Pancreas (tissue), 10 donors: ENCODE measurements at regions not wholly inside any gene's neighbourhood (a gene's known extent, or its start where the extent isn't known, plus 50 kb on each side); places are given as distances from the start of the nearest gene placed in this dataset.

ENCODE experiments used
- ATAC-seq, 4 donors: fragments of 200-7000 bp; cut with Tn5 transposase; one replicate each; pipeline versions ENCODE4 v1.8.0 to v1.9.1; 2020; ENCODE audit warnings: mild to moderate bottlenecking in 4 of 4, moderate library complexity in 4 of 4
- DNase-seq, 6 donors: peaks; one replicate each; pipeline ENCODE4 v3.0.0-alpha.2; 2020
- FAIRE-seq: peaks from 2 replicates; lab custom pipeline; 2012; peaks lifted over from hg19 to GRCh38; lab: Jason Lieb, UNC
- H3K27ac ChIP-seq, 4 donors: fragments of 200-600 bp; sonication (generic); 1 replicate in 3 of 4; 2 replicates in 1 of 4; pipeline versions ENCODE4 v1.5.0 to v1.8.0; 2020
- H3K27me3 ChIP-seq, 4 donors: fragments of 200-600 bp; one replicate each; pipeline ENCODE4 v1.8.0; 2021
- H3K36me3 ChIP-seq, 3 donors: fragments of 200-600 bp; sonication (generic) in 1 of 3; one replicate each; pipeline versions ENCODE4 v1.5.0 to v1.8.0; 2020 to 2021
- H3K4me1 ChIP-seq, 3 donors: fragments of 200-600 bp; one replicate each; pipeline ENCODE4 v1.8.0; 2021
- H3K4me3 ChIP-seq, 4 donors: fragments of 200-600 bp; sonication (generic) in 2 of 4; one replicate each; pipeline versions ENCODE4 v1.5.0 to v1.8.0; 2020 to 2021
- H3K9me3 ChIP-seq, 4 donors: fragments of 200-600 bp; one replicate each; pipeline ENCODE4 v1.8.0; 2021
- WGBS, 2 donors: extraction: QIAGEN DNeasy Blood & Tissue Kit; methylation state at CpG; one replicate each; pipeline ENCODE4 v1.1.7; 2013; 5-methylcytosine and 5-hydroxymethylcytosine counted together
- intact Hi-C, 3 donors: fragments of 100-400 bp; cut with DNase I; formaldehyde crosslinking; loops; one replicate each; pipeline versions ENCODE4 v1.11.1 to v1.14.2; 2022
- TF ChIP-seq, protein P1 (sequence below), 4 donors: fragments of 200-600 bp; sonication (generic) in 3 of 4; IDR thresholded peaks; one replicate each; pipeline versions ENCODE4 v1.5.0 to v1.8.0; 2021; ENCODE audit warnings: antibody characterized with exemption in 4 of 4
- donor health status: healthy with polysubstance abuse.
- donor health status: DM: no; HTN: no; CAD: no; lungs with moderate emphysema.
- donor health status: DM: no; HTN: no; CAD: no.
- donor health status: control.
- donor health status: control.
- donor health status: Bipolar disorder and iron deficiency.
- donor health status: DM: yes; HTN: yes; CAD: no.
- donor health status: DM: no; HTN: no; CAD: no.
- donor health status: DM: no; HTN: no; CAD: no.
- donor health status: DM: yes; HTN: yes; CAD: no.

DNA sequence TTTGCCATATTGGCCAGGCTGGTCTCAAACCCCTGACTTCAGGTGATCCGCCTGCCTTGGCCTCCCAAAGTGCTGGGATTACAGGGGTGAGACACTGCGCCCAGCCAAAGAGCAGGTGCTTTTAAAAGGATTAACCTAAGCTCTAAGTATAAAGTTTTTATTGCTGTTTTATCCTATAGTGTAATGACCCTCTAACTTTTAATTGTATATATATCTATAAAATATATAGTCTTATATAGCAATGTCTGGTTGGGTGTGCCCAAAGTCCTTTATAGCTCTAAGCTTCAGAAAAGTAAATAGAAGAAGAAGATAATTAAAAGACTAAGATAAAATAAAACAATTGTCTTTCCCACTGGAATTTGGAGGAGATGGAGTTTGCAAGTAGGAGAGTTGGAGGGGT is 73.8 kb upstream of the ATP5PO start:
- FAIRE-seq (no peak), ATAC-seq (no peak), DNase-seq (no peak)
- WGBS, 2 donors, result 81 to 91% methylated on average over 2 of the region's 2 CpGs
- H3K4me1 ChIP-seq, result no peaks in the 10 kb centered on the region
- H3K27ac ChIP-seq, result no peak overlapping the region
- H3K9me3 ChIP-seq, result no peaks in the 10 kb centered on the region
- H3K27me3 ChIP-seq, result no peaks in the 10 kb centered on the region
- no peaks in the 10 kb centered on the region for H3K36me3 ChIP-seq
- no peak overlapping the region for H3K4me3 ChIP-seq
- TF ChIP-seq, protein P1, sequence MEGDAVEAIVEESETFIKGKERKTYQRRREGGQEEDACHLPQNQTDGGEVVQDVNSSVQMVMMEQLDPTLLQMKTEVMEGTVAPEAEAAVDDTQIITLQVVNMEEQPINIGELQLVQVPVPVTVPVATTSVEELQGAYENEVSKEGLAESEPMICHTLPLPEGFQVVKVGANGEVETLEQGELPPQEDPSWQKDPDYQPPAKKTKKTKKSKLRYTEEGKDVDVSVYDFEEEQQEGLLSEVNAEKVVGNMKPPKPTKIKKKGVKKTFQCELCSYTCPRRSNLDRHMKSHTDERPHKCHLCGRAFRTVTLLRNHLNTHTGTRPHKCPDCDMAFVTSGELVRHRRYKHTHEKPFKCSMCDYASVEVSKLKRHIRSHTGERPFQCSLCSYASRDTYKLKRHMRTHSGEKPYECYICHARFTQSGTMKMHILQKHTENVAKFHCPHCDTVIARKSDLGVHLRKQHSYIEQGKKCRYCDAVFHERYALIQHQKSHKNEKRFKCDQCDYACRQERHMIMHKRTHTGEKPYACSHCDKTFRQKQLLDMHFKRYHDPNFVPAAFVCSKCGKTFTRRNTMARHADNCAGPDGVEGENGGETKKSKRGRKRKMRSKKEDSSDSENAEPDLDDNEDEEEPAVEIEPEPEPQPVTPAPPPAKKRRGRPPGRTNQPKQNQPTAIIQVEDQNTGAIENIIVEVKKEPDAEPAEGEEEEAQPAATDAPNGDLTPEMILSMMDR (IDR thresholded peaks at IDR 0.05), result no peak
- intact Hi-C loops, result no loop called here

DNA sequence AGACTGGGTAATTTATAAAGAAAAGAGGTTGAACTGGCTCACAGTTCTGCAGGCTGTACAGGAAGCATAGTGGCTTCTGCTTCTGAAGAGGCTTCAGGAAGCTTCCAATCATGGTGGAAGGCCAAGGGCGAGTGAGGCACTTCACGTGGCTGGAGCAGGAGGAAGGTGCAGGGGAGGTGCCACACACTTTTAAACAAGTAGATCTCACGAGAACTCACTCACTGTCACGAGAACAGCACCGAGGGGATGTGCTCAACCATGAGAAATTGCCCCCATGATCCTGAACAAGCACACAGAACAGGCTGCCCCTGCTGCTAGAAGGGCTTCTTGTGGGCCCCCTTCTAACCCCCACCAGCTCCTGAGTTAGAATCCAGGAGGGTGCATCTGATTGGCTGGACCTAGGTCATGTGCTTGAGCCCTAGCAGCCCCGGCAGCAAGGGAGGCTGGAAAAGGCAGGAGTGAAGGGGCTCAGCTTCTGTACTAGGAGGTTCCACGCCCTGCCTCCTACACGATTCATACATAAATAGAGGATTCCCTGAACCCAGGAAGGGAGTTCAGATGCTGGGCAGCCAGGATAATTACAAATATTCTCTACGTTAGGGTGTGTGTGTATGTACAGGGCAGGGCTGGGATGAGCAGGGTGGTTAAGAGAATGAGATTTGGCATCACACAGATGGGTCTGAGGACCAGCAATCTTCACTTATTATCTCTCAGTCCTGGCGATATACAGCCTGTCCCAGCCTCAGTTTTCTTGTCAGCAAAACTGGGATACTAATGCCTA is 72.8 kb upstream of the ATP5PO start:
- Histone ChIP-seq H3K4me1 (no peaks in the 10 kb centered on the region), H3K36me3 (no peaks in the 10 kb centered on the region), H3K9me3 (no peaks in the 10 kb centered on the region), H3K27ac (no peak overlapping the region), H3K4me3 (no peak overlapping the region), H3K27me3 (no peaks in the 10 kb centered on the region)
- TF ChIP-seq, protein P1 (IDR thresholded peaks at IDR 0.05), result no peak
- no peak for DNase-seq
- WGBS, 2 donors, result 63 to 72% methylated on average over 10 of the region's 10 CpGs
- no peak for FAIRE-seq
- no peak for ATAC-seq
- intact Hi-C loops, result no loop called here

DNA sequence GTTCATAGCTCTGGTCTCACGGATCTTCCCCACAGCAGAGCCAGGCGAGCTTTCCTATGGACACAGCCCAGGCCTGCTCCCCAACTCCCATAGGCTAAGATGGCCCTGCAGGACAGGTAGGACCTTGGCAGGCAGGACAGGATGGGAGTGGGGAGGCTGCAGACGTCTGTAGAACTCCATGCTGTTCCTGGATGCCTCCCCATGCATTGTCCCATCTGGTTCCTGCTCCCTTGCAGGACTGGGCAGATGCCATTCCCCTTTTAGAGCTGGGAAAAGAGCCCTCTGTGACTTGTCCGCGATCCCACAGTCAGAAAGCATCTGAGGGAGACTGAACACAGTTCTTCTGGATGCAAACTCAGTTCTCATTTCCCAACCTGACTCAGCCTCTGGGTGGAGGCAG is 71.9 kb upstream of the ATP5PO start:
- intact Hi-C loops, result no loop called here
- TF ChIP-seq, protein P1 (IDR thresholded peaks at IDR 0.05), result no peak
- no peak for ATAC-seq
- no peaks in the 10 kb centered on the region for H3K27me3 ChIP-seq
- H3K36me3 ChIP-seq, result no peaks in the 10 kb centered on the region
- no peak for FAIRE-seq
- H3K4me1 ChIP-seq, result no peaks in the 10 kb centered on the region
- H3K9me3 ChIP-seq, result no peaks in the 10 kb centered on the region
- no peak for DNase-seq
- no peak overlapping the region for H3K4me3 ChIP-seq
- 69 to 76% methylated on average over 5 of the region's 5 CpGs for WGBS, 2 donors
- no peak overlapping the region for H3K27ac ChIP-seq

DNA sequence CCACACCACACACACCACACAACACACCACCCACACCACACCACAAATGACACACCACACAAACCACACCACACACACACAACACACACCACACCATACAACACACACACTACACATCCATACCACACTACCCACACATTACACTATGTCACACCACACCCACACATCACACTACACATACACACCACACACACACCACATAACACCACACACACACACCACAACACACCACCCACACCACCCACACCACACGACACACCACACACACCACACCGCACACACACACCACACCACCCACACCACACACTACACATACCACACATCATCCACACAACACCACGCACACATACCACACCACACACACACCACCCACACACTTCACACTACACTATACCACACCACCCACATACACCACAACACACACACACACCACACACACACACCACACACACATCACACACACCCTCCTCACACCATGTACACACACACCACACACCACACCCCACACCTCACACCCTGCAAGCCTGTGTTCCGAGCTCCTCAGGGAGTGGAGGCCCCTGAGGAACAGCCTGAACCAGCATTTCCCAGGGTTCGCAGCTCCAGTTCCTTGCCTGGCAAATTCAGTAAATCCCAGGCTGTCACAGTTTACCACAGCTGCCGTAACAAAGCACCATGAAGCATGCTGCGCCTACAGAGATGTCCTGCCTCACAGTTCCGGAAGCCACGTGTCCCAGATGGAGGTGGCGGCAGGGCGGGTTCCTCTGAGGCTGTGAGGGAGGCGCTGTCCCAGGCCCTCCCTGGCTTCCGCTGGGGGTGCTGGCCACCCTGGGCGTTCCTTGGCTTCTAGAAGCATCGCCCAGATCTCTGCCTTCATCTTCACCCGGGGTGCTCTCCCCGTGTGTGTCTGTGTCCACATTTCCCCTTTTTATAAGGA is 69.8 kb upstream of the ATP5PO start:
- no peak for FAIRE-seq

More for the DNA sequence above, 69.8 kb upstream of the ATP5PO start:
- no peaks in the 10 kb centered on the region for H3K4me1 ChIP-seq
- H3K9me3 ChIP-seq, result no peaks in the 10 kb centered on the region
- intact Hi-C loops, result no loop called here
- TF ChIP-seq, protein P1 (IDR thresholded peaks at IDR 0.05), result no peak
- H3K27ac ChIP-seq, result no peak overlapping the region
- DNase-seq (no peak), ATAC-seq (no peak)
- whole genome bisulfite sequencing, 2 donors, result 73% methylated on average over 17 of the region's 17 CpGs
- no peaks in the 10 kb centered on the region for H3K36me3 ChIP-seq
- H3K4me3 ChIP-seq, result no peak overlapping the region
- H3K27me3 ChIP-seq, result no peaks in the 10 kb centered on the region
